ENCODE measurements at regions not wholly inside any gene's neighbourhood (a gene's known extent, or its start where the extent isn't known, plus 50 kb on each side); places are given as distances from the start of the nearest gene placed in this dataset.

- 75% methylated on average over 2 of the region's 2 CpGs for WGBS
- no peak overlapping the region for H3K4me3 ChIP-seq
- H3K36me3 ChIP-seq = no peaks in the 10 kb centered on the region
- no peaks in the 10 kb centered on the region for H3K9me3 ChIP-seq
- no peak for DNase-seq (ENCODE audit: low spot score in 2 of 2)
- H3K27ac ChIP-seq = no peak overlapping the region
- no peak for TF ChIP-seq EP300 (IDR thresholded peaks at IDR 0.05)
- no peak for TF ChIP-seq CTCF (IDR thresholded peaks at IDR 0.05)
- no peak for TF ChIP-seq POLR2AphosphoS5 (IDR thresholded peaks at IDR 0.05)
- no peak for TF ChIP-seq POLR2A (IDR thresholded peaks at IDR 0.05)
- peaks cover 56% of the 10 kb centered on the region for H3K27me3 ChIP-seq
- no peaks in the 10 kb centered on the region for H3K4me1 ChIP-seq
Observed at GRCh38 chr12:113751513-113751912, 214.6 kb downstream of the RBM19 start.

DNA sequence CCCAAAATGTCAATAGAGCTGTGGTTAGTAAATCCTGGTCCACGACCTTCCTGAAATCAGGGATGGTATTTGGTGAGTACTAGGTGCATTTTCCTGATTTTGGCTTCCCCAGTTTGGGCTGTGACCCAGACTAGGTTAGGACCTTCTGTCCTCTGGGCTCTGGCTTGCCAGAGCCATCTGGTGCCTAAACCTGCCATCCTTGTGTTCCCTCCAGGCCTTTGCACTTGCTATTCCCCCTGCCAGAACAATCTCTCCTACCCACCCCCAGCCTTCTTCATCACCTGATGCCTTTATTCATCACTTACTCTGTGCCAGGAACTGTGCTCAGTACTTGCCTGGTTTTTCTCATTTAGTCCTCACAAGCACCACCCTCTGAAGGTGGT lies 216.7 kb downstream of the RBM19 start:
- no peak for DNase-seq (ENCODE audit: low spot score in 2 of 2)
- TF ChIP-seq POLR2AphosphoS5 (IDR thresholded peaks at IDR 0.05) (no peak), POLR2A (IDR thresholded peaks at IDR 0.05) (no peak), EP300 (IDR thresholded peaks at IDR 0.05) (no peak), CTCF (IDR thresholded peaks at IDR 0.05) (no peak)
- Histone ChIP-seq H3K4me1 (no peaks in the 10 kb centered on the region), H3K36me3 (no peaks in the 10 kb centered on the region), H3K9me3 (no peaks in the 10 kb centered on the region), H3K27me3 (peaks cover 63% of the 10 kb centered on the region), H3K27ac (no peak overlapping the region), H3K4me3 (no peak overlapping the region)
- WGBS = 62% methylated on average over 1 of the region's 1 CpG

DNA sequence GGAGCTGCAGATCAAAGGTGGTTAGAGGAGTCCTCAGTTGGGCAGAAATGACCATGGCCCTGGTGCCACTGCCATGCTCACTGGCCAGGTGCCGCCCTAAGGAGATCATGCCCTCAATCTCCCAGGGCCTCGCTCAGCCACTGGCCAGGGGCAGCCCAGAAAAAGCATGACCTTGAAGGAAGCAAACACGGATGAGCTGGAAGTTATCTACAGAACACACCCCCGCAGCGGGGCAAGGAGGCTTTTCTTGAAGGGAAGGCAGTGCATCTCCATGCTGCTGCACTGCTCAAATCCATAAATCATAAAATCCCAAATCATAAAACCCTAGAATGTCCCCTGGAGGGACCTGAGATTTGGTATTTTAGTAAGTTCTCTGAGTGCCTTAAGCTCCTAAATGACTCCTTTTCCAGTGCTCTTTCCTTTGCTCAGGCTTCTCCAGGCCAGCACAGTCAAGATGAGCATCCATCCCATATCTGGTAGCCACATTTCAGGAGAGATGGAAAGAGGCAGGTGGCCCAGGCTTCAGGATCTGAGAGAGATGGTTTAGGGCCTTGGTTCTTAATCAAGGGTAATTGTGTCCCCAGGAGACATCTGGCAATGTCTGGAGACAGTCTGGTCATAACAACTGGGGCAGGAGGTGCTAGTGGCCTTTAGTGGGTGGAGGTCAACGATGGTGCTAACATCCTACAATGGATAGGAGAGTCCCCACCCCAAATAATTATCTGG lies 217.3 kb downstream of the RBM19 start:
- no peak for DNase-seq (ENCODE audit: low spot score in 2 of 2)
- H3K4me1 ChIP-seq = no peaks in the 10 kb centered on the region
- H3K36me3 ChIP-seq = no peaks in the 10 kb centered on the region
- peaks cover 59% of the 10 kb centered on the region for H3K27me3 ChIP-seq
- H3K9me3 ChIP-seq = no peaks in the 10 kb centered on the region
- WGBS = 61% methylated on average over 6 of the region's 6 CpGs
- no peak overlapping the region for H3K4me3 ChIP-seq
- H3K27ac ChIP-seq = no peak overlapping the region
- TF ChIP-seq POLR2AphosphoS5 (IDR thresholded peaks at IDR 0.05) (no peak), CTCF (IDR thresholded peaks at IDR 0.05) (no peak), EP300 (IDR thresholded peaks at IDR 0.05) (no peak), POLR2A (IDR thresholded peaks at IDR 0.05) (no peak)

GRCh38 chr12:113747017-113747416 lies 219.1 kb downstream of the RBM19 start:
- Histone ChIP-seq H3K9me3 (no peaks in the 10 kb centered on the region), H3K27ac (no peak overlapping the region), H3K27me3 (peaks cover 53% of the 10 kb centered on the region), H3K4me1 (no peaks in the 10 kb centered on the region), H3K4me3 (no peak overlapping the region), H3K36me3 (no peaks in the 10 kb centered on the region)
- TF ChIP-seq POLR2AphosphoS5 (IDR thresholded peaks at IDR 0.05) (no peak), CTCF (IDR thresholded peaks at IDR 0.05) (no peak), POLR2A (IDR thresholded peaks at IDR 0.05) (no peak), EP300 (IDR thresholded peaks at IDR 0.05) (no peak)
- WGBS = 41% methylated on average over 3 of the region's 5 CpGs
- no peak for DNase-seq (ENCODE audit: low spot score in 2 of 2)

GRCh38 chr12:113744802-113745395 lies 221.2 kb downstream of the RBM19 start:
- H3K4me1 ChIP-seq = no peaks in the 10 kb centered on the region
- no peak overlapping the region for H3K27ac ChIP-seq
- peaks cover 68% of the 10 kb centered on the region for H3K27me3 ChIP-seq
- DNase-seq (ENCODE audit: low spot score in 2 of 2) = no peak
- TF ChIP-seq EP300 (IDR thresholded peaks at IDR 0.05) (no peak), POLR2A (IDR thresholded peaks at IDR 0.05) (no peak), POLR2AphosphoS5 (IDR thresholded peaks at IDR 0.05) (no peak), CTCF (IDR thresholded peaks at IDR 0.05) (no peak)
- H3K9me3 ChIP-seq = no peaks in the 10 kb centered on the region
- no peak overlapping the region for H3K4me3 ChIP-seq
- WGBS = 63% methylated on average over 8 of the region's 8 CpGs
- H3K36me3 ChIP-seq = no peaks in the 10 kb centered on the region
